Fibroblast of mammary gland (primary cell): ENCODE measurements at regions not wholly inside any gene's neighbourhood (a gene's known extent, or its start where the extent isn't known, plus 50 kb on each side); places are given as distances from the start of the nearest gene placed in this dataset.

Source experiments
- DNase-seq: peaks from one replicate; pipeline ENCODE4 v3.0.0-alpha.2; 2010; ENCODE audit warnings: low read depth
- H3K4me3 ChIP-seq: 2 replicates; pipeline ENCODE4 v1.5.1; 2011; ENCODE audit warnings: low read depth, mild to moderate bottlenecking, low read length, moderate library complexity; ENCODE audit not compliant: control insufficient read depth
- CTCF ChIP-seq: conservative IDR thresholded peaks from 2 replicates; pipeline ENCODE4 v1.5.1; 2011; ENCODE audit warnings: low read depth, low read length, inconsistent platforms; ENCODE audit not compliant: control insufficient read depth, insufficient read depth

GRCh38 chr11:19463976-19464375 is 223.2 kb upstream of the E2F8 start:
- H3K4me3 ChIP-seq, result no peak overlapping the region
- TF ChIP-seq CTCF, result no peak
- DNase-seq, result no peak

- DNase-seq, result peak; percentile 84
- no peak for TF ChIP-seq CTCF
- no peak overlapping the region for H3K4me3 ChIP-seq
Observed at GRCh38 chr11:19460718-19461405, 220.1 kb upstream of the E2F8 start.

- no peak overlapping the region for H3K4me3 ChIP-seq
- no peak for DNase-seq
- no peak for TF ChIP-seq CTCF
Observed at GRCh38 chr11:19459240-19459639, 218.5 kb upstream of the E2F8 start.

- no peak for TF ChIP-seq CTCF
- H3K4me3 ChIP-seq, result no peak overlapping the region
- DNase-seq, result no peak
Observed at GRCh38 chr11:19458721-19459120, 218.0 kb upstream of the E2F8 start.

GRCh38 chr11:19458231-19458630 is 217.5 kb upstream of the E2F8 start:
- no peak for DNase-seq
- no peak overlapping the region for H3K4me3 ChIP-seq
- no peak for TF ChIP-seq CTCF

- no peak overlapping the region for H3K4me3 ChIP-seq
- DNase-seq, result peak; percentile 52
- TF ChIP-seq CTCF, result no peak
Observed at GRCh38 chr11:19455731-19456130, 215.0 kb upstream of the E2F8 start.
